ENCODE measurements at regions not wholly inside any gene's neighbourhood (a gene's known extent, or its start where the extent isn't known, plus 50 kb on each side); places are given as distances from the start of the nearest gene placed in this dataset.

DNA sequence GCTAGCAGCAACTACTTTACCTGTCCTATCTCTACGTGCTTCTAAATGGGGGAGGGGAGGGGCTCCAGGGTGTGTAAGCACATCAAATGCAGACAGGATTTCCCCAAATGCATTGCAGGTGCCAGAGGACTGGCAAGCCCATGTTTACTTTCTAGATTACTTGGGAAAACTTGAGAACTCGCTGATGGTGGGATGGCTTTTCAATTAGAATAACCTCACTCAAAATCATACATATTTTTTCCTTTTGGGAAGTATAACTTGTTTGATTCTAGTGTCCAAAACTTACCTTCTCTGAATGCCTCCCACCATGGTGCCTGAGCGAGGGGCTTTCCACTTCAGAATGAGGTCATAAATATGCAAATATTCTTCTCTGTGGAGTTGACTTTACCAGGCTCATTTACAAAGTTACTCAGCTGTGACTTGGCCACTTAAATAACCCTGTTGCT lies 191.3 kb upstream of the RHOBTB1 start:
- no peak overlapping the region for H3K4me3 Mint-ChIP-seq (ENCODE audit: unreplicated experiment)
- TF ChIP-seq, protein P1, sequence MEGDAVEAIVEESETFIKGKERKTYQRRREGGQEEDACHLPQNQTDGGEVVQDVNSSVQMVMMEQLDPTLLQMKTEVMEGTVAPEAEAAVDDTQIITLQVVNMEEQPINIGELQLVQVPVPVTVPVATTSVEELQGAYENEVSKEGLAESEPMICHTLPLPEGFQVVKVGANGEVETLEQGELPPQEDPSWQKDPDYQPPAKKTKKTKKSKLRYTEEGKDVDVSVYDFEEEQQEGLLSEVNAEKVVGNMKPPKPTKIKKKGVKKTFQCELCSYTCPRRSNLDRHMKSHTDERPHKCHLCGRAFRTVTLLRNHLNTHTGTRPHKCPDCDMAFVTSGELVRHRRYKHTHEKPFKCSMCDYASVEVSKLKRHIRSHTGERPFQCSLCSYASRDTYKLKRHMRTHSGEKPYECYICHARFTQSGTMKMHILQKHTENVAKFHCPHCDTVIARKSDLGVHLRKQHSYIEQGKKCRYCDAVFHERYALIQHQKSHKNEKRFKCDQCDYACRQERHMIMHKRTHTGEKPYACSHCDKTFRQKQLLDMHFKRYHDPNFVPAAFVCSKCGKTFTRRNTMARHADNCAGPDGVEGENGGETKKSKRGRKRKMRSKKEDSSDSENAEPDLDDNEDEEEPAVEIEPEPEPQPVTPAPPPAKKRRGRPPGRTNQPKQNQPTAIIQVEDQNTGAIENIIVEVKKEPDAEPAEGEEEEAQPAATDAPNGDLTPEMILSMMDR (IDR thresholded peaks at IDR 0.05; ENCODE audit: partially characterized antibody, unreplicated experiment): no peak
- H3K36me3 Mint-ChIP-seq (ENCODE audit: unreplicated experiment): no peaks in the 10 kb centered on the region
- H3K4me1 Mint-ChIP-seq (ENCODE audit: low read depth, unreplicated experiment): peaks cover 4% of the 10 kb centered on the region
- DNase-seq: no peak
- H3K27me3 Mint-ChIP-seq (ENCODE audit: unreplicated experiment): no peaks in the 10 kb centered on the region
- peaks cover 1% of the 10 kb centered on the region for H3K9me3 Mint-ChIP-seq (ENCODE audit: unreplicated experiment)
- no peak overlapping the region for H3K27ac Mint-ChIP-seq (ENCODE audit: unreplicated experiment)

DNA sequence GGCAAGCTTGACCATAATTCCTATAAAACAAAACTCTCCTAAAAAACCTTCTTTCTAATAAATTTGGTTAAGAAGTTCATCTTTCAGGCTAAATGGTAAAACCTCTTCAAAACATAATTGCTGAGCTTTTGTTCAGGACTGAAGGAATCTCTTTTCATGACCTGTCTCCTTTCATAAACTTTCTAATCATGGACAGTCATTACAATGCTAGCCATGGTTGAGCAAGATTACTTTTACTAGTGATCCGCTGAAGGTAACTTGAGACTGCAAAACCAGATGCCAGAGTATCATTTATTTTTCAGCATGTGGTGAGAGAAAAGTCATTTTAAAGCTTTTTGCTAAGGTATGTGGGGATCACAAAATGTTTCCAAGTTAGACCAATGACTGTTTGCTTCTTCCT lies 186.4 kb upstream of the RHOBTB1 start:
- Mint-ChIP-seq H3K36me3 (ENCODE audit: unreplicated experiment) (no peaks in the 10 kb centered on the region), H3K4me1 (ENCODE audit: low read depth, unreplicated experiment) (peaks cover 12% of the 10 kb centered on the region), H3K27ac (ENCODE audit: unreplicated experiment) (no peak overlapping the region), H3K27me3 (ENCODE audit: unreplicated experiment) (no peaks in the 10 kb centered on the region), H3K9me3 (ENCODE audit: unreplicated experiment) (peaks cover 6% of the 10 kb centered on the region), H3K4me3 (ENCODE audit: unreplicated experiment) (no peak overlapping the region)
- DNase-seq: no peak
- TF ChIP-seq, protein P1 (IDR thresholded peaks at IDR 0.05; ENCODE audit: partially characterized antibody, unreplicated experiment): no peak

DNA sequence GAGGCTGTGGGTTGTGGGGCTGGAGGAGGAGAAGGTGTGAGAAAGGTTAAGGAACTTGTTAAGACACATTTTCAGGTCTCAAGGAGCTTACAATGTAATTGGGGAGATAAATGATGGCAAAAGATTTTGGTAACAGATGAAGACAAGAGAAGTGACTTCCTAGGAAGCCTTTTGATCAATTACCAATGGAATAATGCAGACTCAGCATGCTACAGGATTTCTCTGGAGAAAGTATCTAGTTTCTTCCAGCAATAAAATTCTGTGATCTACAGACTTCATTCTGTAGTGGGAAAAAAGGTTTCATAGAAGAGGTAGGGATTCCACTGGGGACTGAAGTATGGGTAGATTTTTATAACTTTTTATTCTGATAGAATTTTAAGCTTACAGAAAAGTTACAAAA lies 184.2 kb upstream of the RHOBTB1 start:
- H3K27ac Mint-ChIP-seq (ENCODE audit: unreplicated experiment): no peak overlapping the region
- TF ChIP-seq, protein P1 (IDR thresholded peaks at IDR 0.05; ENCODE audit: partially characterized antibody, unreplicated experiment): no peak
- peaks cover 9% of the 10 kb centered on the region for H3K9me3 Mint-ChIP-seq (ENCODE audit: unreplicated experiment)
- peaks cover 29% of the 10 kb centered on the region for H3K4me1 Mint-ChIP-seq (ENCODE audit: low read depth, unreplicated experiment)
- H3K27me3 Mint-ChIP-seq (ENCODE audit: unreplicated experiment): no peaks in the 10 kb centered on the region
- no peak overlapping the region for H3K4me3 Mint-ChIP-seq (ENCODE audit: unreplicated experiment)
- DNase-seq: no peak
- H3K36me3 Mint-ChIP-seq (ENCODE audit: unreplicated experiment): no peaks in the 10 kb centered on the region

DNA sequence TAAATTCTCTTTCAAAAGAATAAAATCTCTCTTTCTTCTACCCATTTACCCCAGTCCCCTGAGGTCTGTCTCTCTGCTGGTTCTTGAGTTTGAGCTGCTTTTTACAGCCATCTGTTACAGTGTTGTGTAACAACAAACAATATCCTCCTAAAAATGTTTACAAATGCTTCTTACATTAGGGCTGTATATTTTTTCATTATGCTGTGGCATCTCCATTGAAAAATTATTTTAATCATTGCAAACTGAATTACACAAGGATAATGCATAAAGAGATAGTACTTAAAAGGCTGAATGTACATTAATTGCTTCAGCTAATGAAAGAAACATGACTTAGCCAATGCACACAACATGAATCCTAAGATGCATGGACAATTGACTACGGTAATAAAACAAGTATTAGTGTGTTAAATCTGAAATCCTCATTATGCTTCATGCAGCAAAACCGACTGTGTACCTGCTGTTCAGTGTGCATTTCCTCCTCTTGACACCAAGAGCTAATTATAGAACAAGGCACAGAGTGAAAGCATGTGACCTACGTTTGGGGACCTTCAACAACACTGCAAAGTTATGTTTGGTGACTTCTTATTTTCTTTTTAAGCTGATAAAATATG lies 181.7 kb upstream of the RHOBTB1 start:
- Mint-ChIP-seq H3K4me3 (ENCODE audit: unreplicated experiment) (peak overlapping the region; percentile 77), H3K36me3 (ENCODE audit: unreplicated experiment) (no peaks in the 10 kb centered on the region), H3K27me3 (ENCODE audit: unreplicated experiment) (no peaks in the 10 kb centered on the region), H3K4me1 (ENCODE audit: low read depth, unreplicated experiment) (peaks cover 27% of the 10 kb centered on the region), H3K9me3 (ENCODE audit: unreplicated experiment) (peaks cover 9% of the 10 kb centered on the region), H3K27ac (ENCODE audit: unreplicated experiment) (peak overlapping the region; percentile 97)
- TF ChIP-seq, protein P1 (IDR thresholded peaks at IDR 0.05; ENCODE audit: partially characterized antibody, unreplicated experiment): no peak
- DNase-seq: no peak

DNA sequence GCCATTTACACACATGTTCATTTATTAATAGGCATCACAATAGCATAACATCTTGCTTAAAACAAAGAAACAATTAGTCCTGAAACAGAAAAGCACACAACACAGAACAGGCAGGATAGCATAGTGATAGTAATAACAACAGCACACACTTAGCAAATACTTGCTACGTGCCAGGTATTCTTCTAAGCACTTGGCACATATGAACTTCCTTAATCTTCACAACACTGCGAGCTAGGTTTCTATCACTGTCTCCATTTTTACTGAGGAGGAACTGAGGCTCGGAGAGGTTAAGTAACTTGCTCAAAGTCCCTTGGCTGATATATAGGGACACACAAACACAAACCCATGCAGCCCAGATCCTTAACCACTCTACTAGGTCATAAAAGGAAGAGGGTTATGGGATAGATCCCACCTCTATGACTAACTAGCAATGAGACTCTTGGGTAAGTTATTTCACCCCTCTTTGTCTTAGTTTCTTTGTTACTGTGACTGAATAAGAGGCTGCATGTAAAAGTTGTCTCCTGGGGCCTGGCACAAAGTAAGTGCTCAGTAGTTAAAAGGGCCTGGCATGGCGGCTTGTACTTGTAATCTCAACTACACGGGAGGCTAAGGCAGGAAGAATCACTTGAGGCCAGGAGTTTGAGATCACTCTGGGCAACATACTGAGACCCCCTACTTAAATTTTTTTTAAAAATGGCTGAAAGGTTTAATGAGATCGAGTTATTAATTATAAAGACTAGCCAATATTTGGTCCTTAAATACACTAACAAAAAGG lies 181.0 kb upstream of the RHOBTB1 start:
- peak overlapping the region; percentile 77 for H3K4me3 Mint-ChIP-seq (ENCODE audit: unreplicated experiment)
- H3K36me3 Mint-ChIP-seq (ENCODE audit: unreplicated experiment): no peaks in the 10 kb centered on the region
- H3K27ac Mint-ChIP-seq (ENCODE audit: unreplicated experiment): peak overlapping the region; percentile 97
- peaks cover 9% of the 10 kb centered on the region for H3K9me3 Mint-ChIP-seq (ENCODE audit: unreplicated experiment)
- no peak for DNase-seq
- TF ChIP-seq, protein P1 (IDR thresholded peaks at IDR 0.05; ENCODE audit: partially characterized antibody, unreplicated experiment): no peak
- H3K4me1 Mint-ChIP-seq (ENCODE audit: low read depth, unreplicated experiment): peaks cover 27% of the 10 kb centered on the region
- no peaks in the 10 kb centered on the region for H3K27me3 Mint-ChIP-seq (ENCODE audit: unreplicated experiment)
